ENCODE measurements at regions not wholly inside any gene's neighbourhood (a gene's known extent, or its start where the extent isn't known, plus 50 kb on each side); places are given as distances from the start of the nearest gene placed in this dataset.

DNA sequence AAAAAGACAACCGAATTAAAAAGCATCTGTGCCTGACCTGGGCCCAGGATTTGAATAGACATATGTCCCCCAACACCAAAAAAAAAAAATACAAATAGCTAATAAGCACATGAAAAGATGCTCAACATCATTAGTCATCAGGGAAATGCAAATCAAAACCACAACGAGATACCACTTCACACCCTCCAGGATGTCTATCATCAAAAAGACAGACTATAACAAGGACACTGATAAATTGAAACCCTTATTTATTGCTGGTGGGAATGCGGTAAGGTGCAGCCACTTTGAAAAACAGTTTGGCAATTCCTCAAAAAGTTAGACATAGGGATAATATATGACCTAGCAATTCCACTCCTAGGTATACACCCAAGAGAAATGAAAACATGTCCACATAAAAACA is 72.3 kb upstream of the CAMK1G start:
- Histone ChIP-seq H3K79me2 (ENCODE audit: insufficient read depth, low read length) (no peaks in the 10 kb centered on the region), H3K4me3 (ENCODE audit: low read length, poor library complexity, severe bottlenecking) (no peak overlapping the region), H3K36me3 (ENCODE audit: insufficient read depth, low read length) (no peaks in the 10 kb centered on the region), H3K9ac (ENCODE audit: low read depth, low read length, poor library complexity, severe bottlenecking) (no peak overlapping the region), H3F3A (ENCODE audit: low read depth) (no peaks in the 10 kb centered on the region), H3K27me3 (ENCODE audit: insufficient read depth, low read length, poor library complexity, severe bottlenecking) (no peaks in the 10 kb centered on the region), H3K9me2 (replicated peaks; ENCODE audit: low read depth, low read length) (no peaks in the 10 kb centered on the region), H4K20me1 (ENCODE audit: insufficient read depth, low read length, poor library complexity, severe bottlenecking) (no peaks in the 10 kb centered on the region), H2AFZ (ENCODE audit: low read length) (no peak overlapping the region), H3K4me2 (ENCODE audit: low read depth, low read length, poor library complexity, severe bottlenecking) (no peak overlapping the region), H3K4me1 (ENCODE audit: insufficient read depth, low read length, poor library complexity, severe bottlenecking) (no peaks in the 10 kb centered on the region), H3K9me3 (ENCODE audit: insufficient read depth, low read depth, low read length) (no peaks in the 10 kb centered on the region)
- no peak for TF ChIP-seq EZH2phosphoT487 (IDR thresholded peaks at IDR 0.05; ENCODE audit: borderline replicate concordance)
- TF ChIP-seq, protein P1, sequence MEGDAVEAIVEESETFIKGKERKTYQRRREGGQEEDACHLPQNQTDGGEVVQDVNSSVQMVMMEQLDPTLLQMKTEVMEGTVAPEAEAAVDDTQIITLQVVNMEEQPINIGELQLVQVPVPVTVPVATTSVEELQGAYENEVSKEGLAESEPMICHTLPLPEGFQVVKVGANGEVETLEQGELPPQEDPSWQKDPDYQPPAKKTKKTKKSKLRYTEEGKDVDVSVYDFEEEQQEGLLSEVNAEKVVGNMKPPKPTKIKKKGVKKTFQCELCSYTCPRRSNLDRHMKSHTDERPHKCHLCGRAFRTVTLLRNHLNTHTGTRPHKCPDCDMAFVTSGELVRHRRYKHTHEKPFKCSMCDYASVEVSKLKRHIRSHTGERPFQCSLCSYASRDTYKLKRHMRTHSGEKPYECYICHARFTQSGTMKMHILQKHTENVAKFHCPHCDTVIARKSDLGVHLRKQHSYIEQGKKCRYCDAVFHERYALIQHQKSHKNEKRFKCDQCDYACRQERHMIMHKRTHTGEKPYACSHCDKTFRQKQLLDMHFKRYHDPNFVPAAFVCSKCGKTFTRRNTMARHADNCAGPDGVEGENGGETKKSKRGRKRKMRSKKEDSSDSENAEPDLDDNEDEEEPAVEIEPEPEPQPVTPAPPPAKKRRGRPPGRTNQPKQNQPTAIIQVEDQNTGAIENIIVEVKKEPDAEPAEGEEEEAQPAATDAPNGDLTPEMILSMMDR (conservative IDR thresholded peaks at IDR 0.05; ENCODE audit: low read length), result no peak

DNA sequence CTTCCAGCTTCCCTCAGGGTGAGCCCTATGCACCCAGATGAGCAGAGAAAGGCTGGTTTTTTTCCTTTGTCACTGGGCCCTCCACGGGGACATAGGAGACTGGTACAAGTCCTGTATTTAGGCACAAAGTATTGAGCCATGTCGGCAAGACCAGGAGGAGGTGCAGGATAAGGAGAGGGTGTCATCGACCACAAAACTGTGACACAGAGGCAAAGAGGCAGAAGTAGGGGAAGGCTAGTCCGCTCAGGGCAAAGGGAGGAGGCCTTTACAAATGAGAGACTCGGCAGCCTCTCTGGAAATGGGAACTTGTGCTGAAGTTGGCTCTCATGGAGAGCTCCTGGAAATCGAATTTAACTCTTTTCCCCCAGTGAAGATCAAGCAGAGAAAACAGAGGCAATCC is 70.7 kb upstream of the CAMK1G start:
- Histone ChIP-seq H3K4me2 (ENCODE audit: low read depth, low read length, poor library complexity, severe bottlenecking) (no peak overlapping the region), H2AFZ (ENCODE audit: low read length) (no peak overlapping the region)

DNA sequence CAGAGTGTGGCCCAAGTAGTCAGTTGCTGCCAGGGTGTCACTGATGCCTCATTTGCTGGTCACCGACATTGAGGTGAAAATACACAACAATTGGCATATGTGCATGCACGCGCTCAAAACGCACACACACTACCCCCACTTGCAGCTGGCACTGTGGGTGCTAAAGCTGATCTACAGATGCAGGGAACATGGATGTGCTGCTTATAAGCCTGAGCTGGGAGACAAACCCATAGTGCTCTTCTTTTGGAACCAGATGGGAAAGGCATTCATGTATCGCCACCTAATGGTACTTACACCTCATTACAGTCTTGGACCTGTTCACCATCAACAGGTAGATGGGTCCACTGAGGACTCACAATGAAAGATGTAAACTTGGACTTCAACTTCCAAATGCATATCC is 70.3 kb upstream of the CAMK1G start:
- Histone ChIP-seq H4K20me1 (ENCODE audit: insufficient read depth, low read length, poor library complexity, severe bottlenecking) (no peaks in the 10 kb centered on the region), H3K4me2 (ENCODE audit: low read depth, low read length, poor library complexity, severe bottlenecking) (no peak overlapping the region), H3F3A (ENCODE audit: low read depth) (no peaks in the 10 kb centered on the region), H2AFZ (ENCODE audit: low read length) (no peak overlapping the region), H3K79me2 (ENCODE audit: insufficient read depth, low read length) (no peaks in the 10 kb centered on the region), H3K9me2 (replicated peaks; ENCODE audit: low read depth, low read length) (no peaks in the 10 kb centered on the region), H3K9me3 (ENCODE audit: insufficient read depth, low read depth, low read length) (no peaks in the 10 kb centered on the region), H3K4me1 (ENCODE audit: insufficient read depth, low read length, poor library complexity, severe bottlenecking) (no peaks in the 10 kb centered on the region), H3K36me3 (ENCODE audit: insufficient read depth, low read length) (no peaks in the 10 kb centered on the region), H3K4me3 (ENCODE audit: low read length, poor library complexity, severe bottlenecking) (no peak overlapping the region), H3K9ac (ENCODE audit: low read depth, low read length, poor library complexity, severe bottlenecking) (no peak overlapping the region), H3K27me3 (ENCODE audit: insufficient read depth, low read length, poor library complexity, severe bottlenecking) (no peaks in the 10 kb centered on the region)
- no peak for TF ChIP-seq EZH2phosphoT487 (IDR thresholded peaks at IDR 0.05; ENCODE audit: borderline replicate concordance)
- TF ChIP-seq, protein P1 (conservative IDR thresholded peaks at IDR 0.05; ENCODE audit: low read length), result peak; percentile 74

More for the DNA sequence above, 70.7 kb upstream of the CAMK1G start:
- Histone ChIP-seq H3K9ac (ENCODE audit: low read depth, low read length, poor library complexity, severe bottlenecking) (no peak overlapping the region), H3K79me2 (ENCODE audit: insufficient read depth, low read length) (no peaks in the 10 kb centered on the region), H3F3A (ENCODE audit: low read depth) (no peaks in the 10 kb centered on the region), H4K20me1 (ENCODE audit: insufficient read depth, low read length, poor library complexity, severe bottlenecking) (no peaks in the 10 kb centered on the region), H3K4me1 (ENCODE audit: insufficient read depth, low read length, poor library complexity, severe bottlenecking) (no peaks in the 10 kb centered on the region), H3K9me3 (ENCODE audit: insufficient read depth, low read depth, low read length) (no peaks in the 10 kb centered on the region), H3K9me2 (replicated peaks; ENCODE audit: low read depth, low read length) (no peaks in the 10 kb centered on the region), H3K4me3 (ENCODE audit: low read length, poor library complexity, severe bottlenecking) (no peak overlapping the region), H3K36me3 (ENCODE audit: insufficient read depth, low read length) (no peaks in the 10 kb centered on the region), H3K27me3 (ENCODE audit: insufficient read depth, low read length, poor library complexity, severe bottlenecking) (no peaks in the 10 kb centered on the region)
- TF ChIP-seq, protein P1 (conservative IDR thresholded peaks at IDR 0.05; ENCODE audit: low read length), result no peak
- no peak for TF ChIP-seq EZH2phosphoT487 (IDR thresholded peaks at IDR 0.05; ENCODE audit: borderline replicate concordance)

All from Loucy (cell line).